ENCODE measurements at regions not wholly inside any gene's neighbourhood (a gene's known extent, or its start where the extent isn't known, plus 50 kb on each side); places are given as distances from the start of the nearest gene placed in this dataset.

GRCh38 chr16:26196310-26196709 lies 504.6 kb downstream of the HS3ST4 start:
- BruUV-seq (replicated peaks): no TSS peak
- Histone ChIP-seq H3K9me3 (ENCODE audit: low read length) (0 out of 2 replicates have a peak, but pooled peaks cover 7% of the 10 kb centered on the region), H3K9me2 (ENCODE audit: insufficient read depth, low read length) (no peaks in the 10 kb centered on the region; the same call in 1 of the 2 replicates), H3K4me3 (ENCODE audit: low read depth, low read length, poor library complexity, severe bottlenecking) (no peak overlapping the region), H3K36me3 (ENCODE audit: insufficient read depth, low read length) (no peaks in the 10 kb centered on the region), H2AFZ (ENCODE audit: low read length) (no peak overlapping the region), H3K27ac (ENCODE audit: low read depth, low read length, poor library complexity, severe bottlenecking) (no peak overlapping the region), H4K20me1 (ENCODE audit: insufficient read depth, low read length) (no peaks in the 10 kb centered on the region), H3K4me1 (ENCODE audit: insufficient read depth, low read length, poor library complexity, severe bottlenecking) (no peaks in the 10 kb centered on the region), H3K79me2 (ENCODE audit: insufficient read depth, low read depth, low read length) (no peaks in the 10 kb centered on the region), H3K4me2 (ENCODE audit: low read length) (no peak overlapping the region)
- no peak for TF ChIP-seq EZH2phosphoT487 (IDR thresholded peaks at IDR 0.05; ENCODE audit: borderline replicate concordance, low read depth, low read length)
- TF ChIP-seq CTCF (conservative IDR thresholded peaks at IDR 0.05; ENCODE audit: low read length): no peak
- POLR2A ChIA-PET: no interaction called here
- intact Hi-C loops (cut with micrococcal nuclease; ENCODE audit: unreplicated experiment): no loop called here
- no peak for DNase-seq (ENCODE audit: low spot score)
- CTCF ChIA-PET (ENCODE audit: unreplicated experiment): no interaction called here

GRCh38 chr16:26196802-26197201 lies 505.0 kb downstream of the HS3ST4 start:
- Histone ChIP-seq H3K79me2 (ENCODE audit: insufficient read depth, low read depth, low read length) (no peaks in the 10 kb centered on the region), H3K4me1 (ENCODE audit: insufficient read depth, low read length, poor library complexity, severe bottlenecking) (no peaks in the 10 kb centered on the region), H3K27ac (ENCODE audit: low read depth, low read length, poor library complexity, severe bottlenecking) (no peak overlapping the region), H3K4me3 (ENCODE audit: low read depth, low read length, poor library complexity, severe bottlenecking) (no peak overlapping the region), H3K36me3 (ENCODE audit: insufficient read depth, low read length) (no peaks in the 10 kb centered on the region), H3K4me2 (ENCODE audit: low read length) (no peak overlapping the region), H3K9me2 (ENCODE audit: insufficient read depth, low read length) (no peaks in the 10 kb centered on the region; the same call in 1 of the 2 replicates), H2AFZ (ENCODE audit: low read length) (no peak overlapping the region), H3K9me3 (ENCODE audit: low read length) (0 out of 2 replicates have a peak, but pooled peaks cover 7% of the 10 kb centered on the region), H4K20me1 (ENCODE audit: insufficient read depth, low read length) (no peaks in the 10 kb centered on the region)
- DNase-seq (ENCODE audit: low spot score): no peak
- CTCF ChIA-PET (ENCODE audit: unreplicated experiment): no interaction called here
- BruUV-seq (replicated peaks): no TSS peak
- POLR2A ChIA-PET: no interaction called here
- no peak for TF ChIP-seq EZH2phosphoT487 (IDR thresholded peaks at IDR 0.05; ENCODE audit: borderline replicate concordance, low read depth, low read length)
- intact Hi-C loops (cut with micrococcal nuclease; ENCODE audit: unreplicated experiment): no loop called here

GRCh38 chr16:26197707-26198106 lies 505.9 kb downstream of the HS3ST4 start:
- no peak overlapping the region for H2AFZ ChIP-seq (ENCODE audit: low read length)
- no peaks in the 10 kb centered on the region for H3K79me2 ChIP-seq (ENCODE audit: insufficient read depth, low read depth, low read length)
- TF ChIP-seq CTCF (conservative IDR thresholded peaks at IDR 0.05; ENCODE audit: low read length) (no peak), EZH2phosphoT487 (IDR thresholded peaks at IDR 0.05; ENCODE audit: borderline replicate concordance, low read depth, low read length) (no peak)
- no peak overlapping the region for H3K4me3 ChIP-seq (ENCODE audit: low read depth, low read length, poor library complexity, severe bottlenecking)
- H3K9me2 ChIP-seq (ENCODE audit: insufficient read depth, low read length): no peaks in the 10 kb centered on the region; the same call in 1 of the 2 replicates
- H3K4me1 ChIP-seq (ENCODE audit: insufficient read depth, low read length, poor library complexity, severe bottlenecking): no peaks in the 10 kb centered on the region
- ChIA-PET POLR2A (no interaction called here), CTCF (ENCODE audit: unreplicated experiment) (no interaction called here)
- no peak for DNase-seq (ENCODE audit: low spot score)
- intact Hi-C loops (cut with micrococcal nuclease; ENCODE audit: unreplicated experiment): no loop called here
- H3K27ac ChIP-seq (ENCODE audit: low read depth, low read length, poor library complexity, severe bottlenecking): no peak overlapping the region
- H3K4me2 ChIP-seq (ENCODE audit: low read length): no peak overlapping the region
- 0 out of 2 replicates have a peak, but pooled peaks cover 7% of the 10 kb centered on the region for H3K9me3 ChIP-seq (ENCODE audit: low read length)
- no peaks in the 10 kb centered on the region for H3K36me3 ChIP-seq (ENCODE audit: insufficient read depth, low read length)
- BruUV-seq (replicated peaks): no TSS peak
- H4K20me1 ChIP-seq (ENCODE audit: insufficient read depth, low read length): no peaks in the 10 kb centered on the region
